DMS 273 (cell line): ENCODE measurements at regions not wholly inside any gene's neighbourhood (a gene's known extent, or its start where the extent isn't known, plus 50 kb on each side); places are given as distances from the start of the nearest gene placed in this dataset.

Source experiments
- DNase-seq: peaks from one replicate; lab custom pipeline; 2025; ENCODE audit not compliant: unreplicated experiment; lab: John Stamatoyannopoulos, UW

GRCh38 chr1:209382231-209383100, 201.0 kb upstream of the CAMK1G start:
- DNase-seq = no peak

DNA sequence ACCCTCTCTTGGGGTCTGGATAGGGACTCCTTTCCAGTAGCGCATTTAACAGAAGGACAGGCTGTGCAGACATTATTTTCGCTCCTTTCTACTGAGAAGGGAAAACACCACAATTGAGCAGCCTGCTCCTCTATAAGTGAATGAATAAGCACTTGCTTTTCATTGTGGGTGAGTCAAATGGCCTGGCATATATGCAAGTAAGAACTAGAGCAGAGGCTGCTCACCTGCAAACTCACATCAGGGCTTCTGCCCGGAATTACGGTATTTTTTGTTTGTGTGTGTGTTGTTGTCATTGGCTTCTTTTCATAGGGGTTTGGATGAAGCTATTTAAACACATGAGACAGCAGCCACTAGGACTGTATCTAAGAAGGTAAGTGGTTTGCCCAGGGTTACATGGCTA, 200.1 kb upstream of the CAMK1G start:
- no peak for DNase-seq

DNA sequence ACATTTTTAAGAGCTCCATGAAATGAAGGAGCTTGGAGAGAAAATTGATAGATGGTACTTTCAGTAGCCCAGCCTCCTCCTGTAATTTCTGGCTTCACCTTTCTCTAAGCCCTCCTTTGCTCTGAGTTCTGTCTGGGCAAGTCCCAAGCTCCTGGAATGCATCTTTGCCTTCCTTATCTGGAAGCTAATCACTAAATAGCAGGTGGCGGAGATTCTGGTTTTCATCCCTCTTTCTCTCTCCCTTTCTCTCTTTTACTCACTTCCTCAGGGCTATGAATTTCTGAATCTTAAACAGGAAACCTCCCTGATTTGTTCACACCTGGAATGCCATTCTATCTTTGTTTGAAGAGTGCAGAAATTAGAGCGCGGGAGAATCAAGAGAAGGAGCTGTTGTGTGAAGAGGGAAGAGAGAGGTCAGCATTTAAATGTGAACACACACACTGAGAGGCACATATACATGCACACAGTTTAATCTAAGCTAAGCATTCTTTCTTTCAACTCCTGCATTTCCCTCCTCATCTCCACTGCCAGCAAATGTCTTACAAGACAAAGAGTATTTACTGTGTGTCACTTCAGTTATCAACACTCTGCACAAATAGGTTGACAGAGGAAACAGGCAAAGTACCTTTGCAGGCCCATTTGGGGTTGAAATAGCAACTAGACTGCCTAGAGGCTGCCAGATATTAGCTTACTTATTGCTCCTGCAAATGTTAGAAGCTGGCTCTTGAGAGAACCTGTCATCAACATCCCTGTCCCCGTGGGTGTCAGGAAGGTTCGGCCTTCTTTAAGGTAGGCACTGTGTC, 199.4 kb upstream of the CAMK1G start:
- peak; percentile 27 for DNase-seq

DNA sequence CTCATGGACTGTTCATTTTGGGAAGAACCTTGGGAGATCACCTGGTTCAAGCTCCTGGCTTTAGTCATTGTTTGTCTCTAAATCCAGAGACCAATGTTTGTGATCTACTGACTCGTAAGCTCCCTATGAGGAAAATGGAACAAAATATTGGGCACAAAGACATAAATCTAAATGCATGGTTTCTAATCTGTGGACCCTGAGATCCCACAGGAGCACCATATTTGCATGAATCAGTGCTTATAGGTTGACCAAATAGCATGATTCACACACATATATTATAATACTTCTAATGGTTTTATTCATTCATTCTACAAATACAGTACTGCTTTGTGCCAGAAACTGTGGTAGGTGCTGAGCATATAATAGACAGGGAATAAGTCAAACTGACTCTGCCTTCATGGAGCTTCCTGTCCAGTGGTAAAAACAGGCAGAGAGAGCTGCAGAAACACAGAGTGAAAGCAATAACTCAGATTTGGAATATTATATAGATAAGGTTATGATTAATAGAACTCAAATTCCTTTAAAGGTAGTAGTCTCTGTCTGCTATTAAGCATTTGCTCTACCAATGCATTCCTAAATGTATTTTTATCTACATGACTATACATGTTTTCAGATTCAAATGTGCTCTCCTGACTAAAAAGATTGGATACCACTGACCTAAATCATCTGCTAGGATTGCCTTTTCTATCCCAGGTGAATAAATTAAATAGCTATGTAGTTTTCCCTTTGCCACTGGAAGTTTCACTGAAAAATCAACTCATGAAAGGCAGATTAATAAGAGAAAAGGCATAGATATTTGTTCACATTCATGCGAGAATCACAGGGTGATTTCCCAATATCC, 198.6 kb upstream of the CAMK1G start:
- DNase-seq = no peak

DNA sequence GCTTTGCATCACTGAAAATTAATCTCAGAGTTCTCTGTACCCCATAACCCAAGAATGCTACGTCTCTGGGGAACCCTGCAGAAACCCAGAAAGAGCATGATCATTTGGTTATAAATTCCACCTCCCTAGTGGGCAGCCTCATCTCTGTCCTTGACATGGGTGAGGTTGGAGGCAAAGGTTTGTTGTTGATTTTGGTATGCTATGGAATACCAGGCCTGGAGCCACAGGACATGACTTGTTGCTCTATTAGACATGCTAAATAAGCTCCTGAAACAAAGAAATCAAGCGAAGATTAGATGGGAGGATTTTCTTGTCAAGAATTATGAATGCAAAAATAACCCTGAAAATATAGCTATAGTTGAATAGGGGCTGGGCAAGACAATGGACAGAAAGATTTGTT, 197.4 kb upstream of the CAMK1G start:
- no peak for DNase-seq

- DNase-seq = no peak
These were observed 196.1 kb upstream of the CAMK1G start for GRCh38 chr1:209387271-209387968.

- DNase-seq = no peak
These were observed 195.6 kb upstream of the CAMK1G start for GRCh38 chr1:209387969-209388329.

DNA sequence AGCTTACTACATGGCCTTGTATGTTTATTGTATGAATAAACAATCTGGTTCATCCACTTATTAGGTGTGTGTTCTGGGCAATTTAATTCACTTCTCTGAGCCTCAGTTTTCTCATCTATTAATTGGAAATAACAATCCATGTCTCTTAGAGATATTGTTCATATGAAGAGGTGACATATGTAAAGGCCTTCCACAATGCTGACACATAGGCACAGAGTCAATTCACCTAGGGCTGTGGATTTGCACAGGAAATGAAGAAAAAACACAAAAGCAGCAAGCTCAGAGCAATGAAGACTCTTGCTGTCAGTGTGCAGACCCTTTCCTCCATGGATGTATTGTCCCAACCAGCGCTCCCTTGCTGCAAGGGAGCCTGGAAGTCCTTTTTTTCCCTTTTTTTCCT, 195.2 kb upstream of the CAMK1G start:
- no peak for DNase-seq

DNA sequence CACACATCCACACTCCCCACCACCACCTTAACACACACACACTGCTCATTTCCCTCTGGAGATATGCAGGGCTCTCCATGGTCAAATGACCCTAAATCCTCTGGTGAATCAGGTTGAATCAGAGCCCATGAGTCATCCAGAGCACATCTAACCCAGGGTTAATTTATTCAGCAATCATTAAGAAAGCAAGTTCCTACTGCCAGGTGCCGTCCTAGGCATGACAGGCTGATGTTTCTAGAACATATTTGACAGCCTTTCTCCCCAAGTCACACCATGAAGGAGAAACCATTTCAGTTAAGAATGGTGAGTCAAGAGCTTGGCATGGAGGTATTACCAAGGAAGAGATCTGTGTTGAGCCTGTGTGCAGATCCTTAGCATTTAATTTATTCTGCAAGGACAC, 194.3 kb upstream of the CAMK1G start:
- DNase-seq = peak; percentile 6

- DNase-seq = no peak
These were observed 193.5 kb upstream of the CAMK1G start for GRCh38 chr1:209389975-209390374.

GRCh38 chr1:209390764-209391163, 192.8 kb upstream of the CAMK1G start:
- no peak for DNase-seq

- no peak for DNase-seq
These were observed 191.7 kb upstream of the CAMK1G start for GRCh38 chr1:209391792-209392191.

GRCh38 chr1:209395169-209395568, 188.3 kb upstream of the CAMK1G start:
- DNase-seq = no peak

GRCh38 chr1:209397371-209397770, 186.1 kb upstream of the CAMK1G start:
- no peak for DNase-seq

DNA sequence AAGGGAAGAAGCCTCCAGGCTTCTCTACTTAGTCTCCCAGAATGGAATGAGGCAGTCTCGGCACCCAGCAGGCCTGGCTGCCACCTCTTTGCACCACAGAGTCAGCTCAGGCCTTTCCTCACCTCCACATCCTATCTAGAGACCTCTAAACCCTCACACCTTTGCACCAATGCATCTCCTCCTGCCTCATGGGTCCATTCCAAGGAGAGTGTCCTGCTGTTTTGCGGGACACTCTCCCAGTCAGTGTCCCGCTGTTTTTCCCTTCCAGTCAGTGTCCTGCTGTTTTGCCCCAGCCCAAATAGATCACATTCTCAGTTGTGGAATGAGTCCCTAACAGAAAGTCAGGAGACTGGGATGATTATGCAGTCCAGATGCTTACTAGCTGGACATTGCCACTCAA, 185.6 kb upstream of the CAMK1G start:
- no peak for DNase-seq

DNA sequence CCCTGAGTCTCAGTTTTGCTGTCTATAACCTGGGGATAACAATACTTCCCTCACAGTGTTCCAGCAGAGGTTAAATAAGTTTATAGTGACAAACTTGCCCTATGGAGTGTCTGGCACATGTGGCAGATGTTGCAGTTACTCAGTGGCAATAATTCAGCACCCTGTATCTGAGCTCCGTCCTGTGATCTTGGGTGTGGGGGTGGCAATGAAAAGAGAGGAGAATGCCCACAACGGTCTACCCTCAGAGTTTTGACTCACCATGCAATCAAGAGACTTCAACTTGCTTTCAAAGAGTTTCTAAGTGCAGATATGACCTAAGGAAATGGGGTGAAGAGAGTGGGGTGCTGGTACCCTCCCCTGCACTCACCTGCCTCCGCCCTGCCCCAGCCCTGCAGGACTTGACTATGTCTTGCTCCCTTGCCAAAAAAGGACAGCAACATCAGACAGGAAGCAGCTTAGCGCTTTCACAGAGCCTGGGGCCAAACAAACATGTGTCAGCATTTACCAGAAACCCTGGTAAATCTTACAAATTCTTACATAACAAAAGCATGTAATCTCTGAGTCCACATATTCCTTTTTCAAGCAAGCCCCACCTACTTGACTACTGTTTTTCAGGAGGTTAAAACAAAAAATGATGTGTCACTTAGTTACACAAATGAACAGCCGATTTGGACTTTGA, 185.1 kb upstream of the CAMK1G start:
- DNase-seq = no peak

DNA sequence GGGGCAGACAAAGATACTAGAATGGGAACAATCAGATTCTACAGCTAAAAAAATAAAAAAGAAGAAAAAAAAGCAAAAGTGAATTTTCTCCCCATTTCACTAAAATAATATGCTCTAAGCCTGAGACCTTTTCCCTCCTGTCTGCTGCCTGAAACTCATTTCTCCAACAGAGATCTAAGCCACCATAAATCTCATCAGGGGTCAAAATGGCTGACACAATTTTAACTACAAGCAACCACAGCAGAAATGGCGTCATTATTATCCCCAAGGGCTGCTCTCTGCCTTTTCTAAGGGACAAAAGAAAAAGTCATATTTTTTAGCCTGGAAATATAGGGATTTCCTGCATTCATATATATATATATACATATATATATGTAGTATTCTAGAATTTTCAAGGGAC, 183.7 kb upstream of the CAMK1G start:
- no peak for DNase-seq

- no peak for DNase-seq
These were observed 182.9 kb upstream of the CAMK1G start for GRCh38 chr1:209400351-209401220.

- DNase-seq = no peak
These were observed 180.8 kb upstream of the CAMK1G start for GRCh38 chr1:209402697-209403096.
